ENCODE measurements at regions not wholly inside any gene's neighbourhood (a gene's known extent, or its start where the extent isn't known, plus 50 kb on each side); places are given as distances from the start of the nearest gene placed in this dataset.

DNA sequence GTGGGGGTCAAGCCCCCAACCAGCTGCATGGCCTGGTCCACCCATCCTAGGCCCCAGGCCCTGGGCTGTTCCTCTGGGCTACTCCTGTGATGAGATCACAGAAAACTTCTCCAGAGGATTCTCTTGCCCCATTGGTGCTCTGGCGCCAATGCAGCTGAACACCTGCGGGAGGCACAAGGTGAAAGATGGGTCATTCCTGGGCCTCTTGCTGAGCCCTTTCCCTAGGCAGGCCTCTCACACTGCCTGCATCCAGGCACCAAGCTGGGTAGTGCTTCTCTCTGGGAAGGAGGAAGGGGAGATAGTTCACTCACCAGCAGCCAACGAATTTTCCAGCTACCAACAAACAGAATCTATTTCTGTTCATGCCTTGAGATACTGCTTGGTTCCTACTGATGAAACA, 142.1 kb downstream of the PXDC1 start:
- no peak for TF ChIP-seq EZH2 (IDR thresholded peaks at IDR 0.05; ENCODE audit: borderline replicate concordance, control insufficient read depth, low read depth, low read length)
- TF ChIP-seq MTA3 (IDR thresholded peaks at IDR 0.05; ENCODE audit: borderline replicate concordance, low read length) = no peak
- TF ChIP-seq CHD1 (IDR thresholded peaks at IDR 0.05; ENCODE audit: low read depth, low read length) = no peak
- TF ChIP-seq, protein P1, sequence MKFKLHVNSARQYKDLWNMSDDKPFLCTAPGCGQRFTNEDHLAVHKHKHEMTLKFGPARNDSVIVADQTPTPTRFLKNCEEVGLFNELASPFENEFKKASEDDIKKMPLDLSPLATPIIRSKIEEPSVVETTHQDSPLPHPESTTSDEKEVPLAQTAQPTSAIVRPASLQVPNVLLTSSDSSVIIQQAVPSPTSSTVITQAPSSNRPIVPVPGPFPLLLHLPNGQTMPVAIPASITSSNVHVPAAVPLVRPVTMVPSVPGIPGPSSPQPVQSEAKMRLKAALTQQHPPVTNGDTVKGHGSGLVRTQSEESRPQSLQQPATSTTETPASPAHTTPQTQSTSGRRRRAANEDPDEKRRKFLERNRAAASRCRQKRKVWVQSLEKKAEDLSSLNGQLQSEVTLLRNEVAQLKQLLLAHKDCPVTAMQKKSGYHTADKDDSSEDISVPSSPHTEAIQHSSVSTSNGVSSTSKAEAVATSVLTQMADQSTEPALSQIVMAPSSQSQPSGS (IDR thresholded peaks at IDR 0.05; ENCODE audit: low read length) = no peak
- no peak for TF ChIP-seq TAF1 (IDR thresholded peaks at IDR 0.05; ENCODE audit: borderline replicate concordance, low read depth, low read length)
- TF ChIP-seq HDAC2 (IDR thresholded peaks at IDR 0.05) = no peak
- TF ChIP-seq NR2C1 (IDR thresholded peaks at IDR 0.05) = no peak

All from GM12878 (cell line).